Endothelial cell of hepatic sinusoid (primary cell): ENCODE measurements at regions not wholly inside any gene's neighbourhood (a gene's known extent, or its start where the extent isn't known, plus 50 kb on each side); places are given as distances from the start of the nearest gene placed in this dataset.
"Not testable (repeated sequence)": the region's sequence is repeated elsewhere in the genome, so short reads cannot be mapped to it uniquely, and the experiment has no call there.

ENCODE experiments used
- in situ Hi-C: cut with HindIII; loops from 2 replicates; pipeline ENCODE4 v1.10.0; 2017; ENCODE audit warnings: low sequenced_read_pairs

DNA sequence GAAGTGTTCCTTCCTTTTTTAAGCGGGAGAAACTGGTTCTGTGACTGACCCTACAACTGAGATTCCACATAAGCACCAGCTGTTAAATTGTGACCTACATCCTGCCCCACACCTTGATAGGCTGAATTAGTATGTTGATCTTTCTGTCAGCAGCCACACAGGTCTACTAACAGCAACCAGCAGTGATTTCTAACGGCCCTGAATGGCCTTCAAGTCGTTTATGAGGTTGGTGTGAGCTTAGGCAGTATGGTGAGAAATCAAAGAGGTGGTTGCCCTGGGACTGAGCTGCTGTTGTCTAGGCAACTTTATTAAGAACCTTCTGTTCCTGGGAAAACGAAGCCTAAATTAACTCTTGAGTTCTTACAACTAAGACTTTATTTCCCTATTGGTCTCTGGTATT, 197.2 kb upstream of the FSHR start:
- in situ Hi-C loops = no loop called here

DNA sequence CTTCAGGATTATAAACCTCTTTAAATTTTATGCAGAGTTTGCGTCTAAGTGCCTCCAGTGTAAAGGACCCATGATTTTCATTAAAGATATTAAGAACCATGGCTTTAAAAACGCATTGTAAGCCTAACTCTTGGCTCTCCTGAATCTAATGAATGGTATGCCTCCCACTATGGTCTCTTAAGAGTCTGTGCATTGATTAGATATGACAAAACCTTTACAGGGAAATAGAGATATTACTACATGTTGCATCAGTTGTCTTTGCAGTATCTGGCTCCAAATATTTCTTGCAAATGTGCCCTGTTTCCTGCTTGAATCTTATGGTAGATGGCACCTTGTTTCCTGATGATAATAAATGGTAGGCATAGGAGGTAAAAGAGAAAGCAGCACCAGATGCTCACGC, 189.3 kb upstream of the FSHR start:
- in situ Hi-C loops = no loop called here

DNA sequence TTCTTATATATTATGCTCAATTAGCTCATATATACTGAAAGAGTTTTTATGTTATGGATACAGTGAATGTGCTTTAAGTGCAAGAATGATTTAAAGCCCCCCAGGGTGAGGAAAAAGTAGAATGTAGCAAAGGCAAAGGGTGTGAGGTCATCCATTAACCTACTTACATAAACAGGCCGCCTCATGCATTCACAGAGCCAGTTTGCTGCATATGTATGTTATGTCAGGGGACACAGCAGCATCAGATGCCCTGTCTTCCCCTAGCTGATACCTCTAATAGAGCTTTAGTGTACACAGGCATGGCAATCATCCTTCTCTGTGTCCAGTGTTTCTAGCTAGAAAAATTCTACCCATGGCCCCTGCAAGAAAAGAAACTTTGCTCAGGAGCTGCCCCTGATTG, 187.8 kb upstream of the FSHR start:
- in situ Hi-C loops = no loop called here

DNA sequence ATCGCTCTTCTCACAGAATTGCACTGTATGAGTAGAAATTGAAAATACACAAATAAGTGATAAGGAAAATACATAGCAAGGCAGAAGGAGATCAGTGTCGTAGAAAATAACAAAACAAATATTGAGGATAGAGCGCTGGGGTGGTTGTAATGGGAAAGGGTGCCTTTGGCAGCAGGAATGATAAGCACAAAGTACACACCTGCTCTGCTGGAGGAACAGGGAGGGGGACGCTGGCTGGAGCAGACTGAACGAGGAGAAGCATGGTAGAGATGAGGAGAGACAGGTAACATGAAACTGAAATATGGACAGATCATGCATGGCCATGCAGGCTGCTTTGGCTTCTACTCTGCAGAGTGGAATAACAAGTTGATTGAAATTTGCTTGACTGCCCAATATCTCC, 181.2 kb upstream of the FSHR start:
- in situ Hi-C loops = no loop called here

DNA sequence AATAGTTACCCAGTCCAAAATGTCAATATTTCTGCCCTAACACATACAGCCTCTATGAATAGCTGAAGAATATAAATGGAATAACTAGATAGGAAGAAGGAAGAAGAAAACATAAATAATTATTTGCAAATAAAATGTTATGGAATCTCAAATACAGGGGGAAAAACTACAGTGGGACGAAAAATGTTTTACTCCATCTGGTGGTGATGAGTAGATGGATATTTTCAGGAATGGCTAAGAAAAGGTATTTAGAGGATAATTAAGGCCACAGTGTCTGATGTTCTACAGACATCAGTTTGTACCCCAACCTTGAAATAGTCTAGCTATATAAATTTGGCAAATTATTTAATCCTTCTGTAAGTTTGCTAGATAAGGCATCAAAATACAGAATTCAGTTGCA, 178.1 kb upstream of the FSHR start:
- in situ Hi-C loops = no loop called here

DNA sequence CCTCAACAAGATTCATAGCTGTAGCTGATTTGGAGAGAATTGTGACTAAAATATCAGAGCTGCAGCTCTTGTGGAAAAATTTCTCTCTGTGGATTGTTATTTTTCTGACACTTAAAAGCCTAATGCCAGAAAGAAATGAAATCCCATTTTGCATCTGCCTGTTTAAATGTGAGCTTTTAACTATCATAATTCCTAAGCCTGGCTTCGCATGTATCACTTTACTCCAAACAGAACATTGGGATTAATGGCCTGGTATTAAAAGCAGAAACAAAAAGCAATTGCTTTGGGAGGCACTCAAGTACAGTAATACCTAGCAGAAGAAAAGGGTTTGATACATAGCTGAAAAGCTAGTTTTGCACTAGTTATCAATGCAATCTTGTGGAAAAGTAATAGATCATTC, 164.2 kb upstream of the FSHR start:
- in situ Hi-C loops = no loop called here

DNA sequence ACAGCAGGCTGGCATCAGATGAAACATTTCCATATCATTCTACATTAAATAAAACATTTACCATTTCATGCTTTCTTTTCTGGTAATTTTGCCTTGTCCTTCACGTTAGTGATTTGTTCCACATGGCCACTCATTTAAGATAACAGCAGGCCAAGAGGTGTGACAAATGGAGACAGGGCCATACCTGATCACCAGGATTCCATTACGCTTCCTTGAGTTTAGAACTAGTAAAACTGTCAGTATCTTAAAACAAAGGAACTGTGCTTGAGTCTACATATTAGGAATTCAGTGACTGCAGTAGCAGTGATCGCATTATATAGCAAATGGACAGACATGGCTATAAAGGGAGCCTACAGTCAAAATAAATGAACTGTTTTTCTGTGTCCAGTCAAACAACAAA, 155.1 kb upstream of the FSHR start:
- in situ Hi-C loops = no loop called here

DNA sequence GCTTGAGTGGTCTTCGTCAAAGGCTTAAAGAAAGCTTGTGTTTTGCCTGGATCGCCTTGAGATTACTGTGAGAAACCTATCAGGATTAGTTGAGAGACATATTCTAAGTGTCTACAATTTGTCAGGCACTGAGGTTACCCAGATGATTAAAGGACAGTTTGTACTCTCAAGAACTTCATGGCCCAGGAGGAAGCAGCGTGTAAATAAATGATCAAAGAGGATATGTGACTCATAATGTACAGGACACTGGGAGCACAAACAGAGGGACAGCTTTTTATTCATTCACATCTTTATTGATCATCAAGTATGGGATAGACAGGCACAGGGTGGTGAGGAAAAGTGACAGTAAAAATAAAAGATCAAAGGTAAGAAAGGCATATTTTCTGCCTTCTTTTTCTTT, 152.6 kb upstream of the FSHR start:
- in situ Hi-C loops = no loop called here

DNA sequence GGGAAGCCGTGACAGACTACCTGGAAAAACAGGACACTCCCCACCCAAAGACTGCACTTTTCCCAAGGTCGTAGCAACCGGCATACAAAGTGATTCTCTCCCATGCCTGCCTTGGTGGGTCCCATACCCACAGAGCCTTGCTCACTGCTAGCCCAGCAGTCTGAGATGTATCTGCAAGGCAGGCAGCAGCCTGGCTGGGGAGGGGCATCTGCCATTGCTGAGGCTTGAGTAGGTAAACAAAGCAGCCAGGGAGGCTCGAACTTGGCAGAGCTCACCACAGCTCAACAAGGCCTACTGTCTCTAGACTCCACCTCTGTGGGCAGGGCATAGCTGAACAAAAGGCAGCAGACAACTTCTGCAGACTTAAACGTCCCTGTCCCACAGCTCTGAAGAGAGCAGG, 144.4 kb upstream of the FSHR start:
- in situ Hi-C loops = not testable (repeated sequence)

DNA sequence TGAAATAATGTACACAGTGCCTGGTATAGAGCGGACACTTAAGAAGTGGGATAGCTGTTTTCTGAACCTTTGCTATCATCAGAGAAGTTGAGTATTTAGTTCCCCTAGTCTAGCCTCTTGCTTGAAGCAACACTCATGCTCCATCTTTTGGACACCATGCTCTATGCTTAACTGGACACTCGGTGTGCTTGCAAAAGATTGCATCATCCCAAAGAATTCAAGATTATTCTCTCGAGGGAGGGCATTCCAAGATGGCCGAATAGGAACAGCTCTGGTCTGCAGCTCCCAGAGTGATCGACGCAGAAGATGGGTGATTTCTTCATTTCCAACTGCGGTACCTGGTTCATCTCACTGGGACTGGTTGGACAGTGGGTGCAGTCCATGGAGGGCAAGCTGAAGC, 143.9 kb upstream of the FSHR start:
- in situ Hi-C loops = no loop called here

DNA sequence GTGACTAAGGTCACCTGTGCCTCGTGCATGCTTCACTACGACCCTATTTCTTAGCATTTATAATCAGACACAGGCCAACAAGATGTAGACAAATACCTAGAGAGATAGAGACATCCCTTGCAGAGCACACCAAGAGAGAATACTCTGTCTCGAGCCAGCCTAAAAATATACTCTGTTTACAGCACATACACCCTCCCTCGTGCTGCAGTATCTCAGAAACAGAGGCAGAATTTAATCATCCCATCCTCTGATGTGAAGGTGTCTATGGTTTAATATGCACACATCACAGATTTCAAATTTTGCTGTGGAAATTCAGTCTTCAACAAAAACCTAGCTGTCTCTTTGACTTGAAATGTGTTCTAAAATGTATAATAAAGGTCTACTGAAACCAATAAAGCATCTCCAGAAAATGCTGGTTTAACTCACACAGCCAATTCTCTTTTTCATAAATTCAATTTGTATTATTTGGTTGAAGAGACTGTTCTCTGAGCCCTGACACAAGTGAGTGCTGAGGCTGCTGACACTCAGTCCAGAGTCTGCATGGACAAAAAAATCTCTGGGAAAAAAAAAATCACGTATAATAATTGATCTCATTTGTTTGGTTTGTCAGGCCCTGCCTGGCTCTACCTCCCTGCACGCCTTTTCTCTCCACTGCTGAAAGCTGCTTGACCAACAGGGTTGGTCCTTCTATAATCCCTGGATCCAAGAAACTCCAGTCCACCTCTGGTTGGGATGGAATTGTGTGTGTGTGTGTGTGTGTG, 142.0 kb upstream of the FSHR start:
- in situ Hi-C loops = no loop called here

DNA sequence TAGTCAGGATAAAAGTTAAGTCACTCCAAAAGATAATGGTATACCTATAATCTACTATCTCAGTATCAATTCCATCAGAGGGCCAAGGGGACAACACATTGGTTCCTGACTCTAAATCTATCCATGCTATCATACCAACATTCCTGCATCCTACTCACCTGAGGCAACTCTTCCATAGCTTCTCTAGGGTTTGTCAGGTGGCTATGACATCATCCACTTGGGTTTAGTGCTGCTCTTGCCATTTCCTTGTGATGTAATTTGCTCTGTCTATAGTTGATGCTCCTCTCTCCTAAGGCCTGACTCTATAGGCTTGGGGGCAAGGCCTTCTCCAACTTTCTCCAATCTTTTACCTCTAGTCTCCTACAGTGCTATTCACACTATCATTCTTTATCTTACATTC, 139.9 kb upstream of the FSHR start:
- in situ Hi-C loops = no loop called here

DNA sequence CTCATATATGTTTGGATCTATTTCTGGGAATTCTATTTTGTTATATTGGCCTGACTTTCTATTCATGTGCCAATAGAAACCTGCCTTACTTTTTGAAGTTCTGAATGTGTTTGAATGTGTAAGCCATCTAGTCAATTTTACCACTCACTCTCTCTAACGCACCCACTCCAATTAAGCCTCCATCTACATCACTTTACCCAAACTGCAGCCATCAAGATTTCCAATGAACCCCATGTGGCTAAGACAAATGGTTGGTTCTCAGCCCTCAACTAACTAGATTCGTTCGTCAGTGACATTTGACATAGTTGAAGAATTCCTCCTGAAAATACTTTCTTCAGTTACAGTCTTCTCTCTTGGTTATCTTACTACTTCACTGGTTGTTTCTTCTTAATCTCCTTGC, 137.3 kb upstream of the FSHR start:
- in situ Hi-C loops = no loop called here

DNA sequence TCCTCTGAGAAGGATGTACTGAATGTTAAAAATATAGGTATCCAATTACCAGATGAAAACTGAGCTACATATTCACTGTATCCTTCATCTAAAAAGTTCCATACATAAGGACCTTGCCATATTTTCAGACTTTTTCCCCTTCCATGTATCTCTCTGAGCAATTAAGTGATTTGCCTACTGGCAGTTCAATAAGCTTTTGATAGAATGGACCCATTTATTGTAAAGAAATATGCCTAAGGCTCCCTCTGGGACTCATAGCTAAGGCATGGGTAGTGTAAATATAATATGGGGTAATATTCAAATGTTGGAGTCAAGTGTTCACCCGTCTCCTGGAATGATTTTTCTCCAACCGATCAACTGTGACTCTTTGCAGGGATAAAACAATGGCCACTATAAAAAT, 135.4 kb upstream of the FSHR start:
- in situ Hi-C loops = no loop called here

DNA sequence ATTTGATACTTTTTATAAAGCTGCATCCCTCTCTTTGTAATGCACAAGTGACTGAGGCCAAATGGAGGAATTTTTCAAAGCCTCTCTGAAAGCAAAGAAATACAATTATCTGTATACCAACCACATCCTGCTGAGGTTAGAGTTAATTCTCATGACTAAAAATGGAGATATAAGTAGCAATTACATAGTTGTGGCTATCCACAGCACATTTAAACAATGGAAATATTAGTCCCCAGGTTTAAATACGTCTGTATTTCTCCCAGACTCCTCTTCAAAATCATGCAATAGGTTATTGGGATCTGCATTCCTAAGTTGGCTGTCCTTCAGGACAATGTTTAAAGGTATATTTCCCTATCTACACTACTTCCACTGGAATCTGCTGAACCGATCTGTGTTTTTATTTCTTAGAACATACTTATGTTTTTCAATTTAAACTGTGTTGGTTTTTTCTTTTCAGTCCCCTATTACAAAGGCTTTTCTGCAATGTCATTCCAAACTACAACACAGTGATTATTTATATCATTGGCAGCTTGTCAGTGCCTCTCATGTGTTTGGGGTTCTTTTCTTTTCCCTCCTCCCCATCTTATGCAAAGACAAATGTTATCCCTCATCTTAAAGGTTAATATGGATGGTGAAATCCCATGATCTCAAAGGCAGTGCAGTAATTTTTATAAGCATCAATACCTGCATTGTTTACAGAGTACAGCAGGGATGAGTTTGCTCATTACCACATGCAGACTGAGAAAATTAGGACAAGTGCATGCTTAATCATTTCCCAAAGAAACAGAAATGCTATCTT, 134.8 kb upstream of the FSHR start:
- in situ Hi-C loops = no loop called here

DNA sequence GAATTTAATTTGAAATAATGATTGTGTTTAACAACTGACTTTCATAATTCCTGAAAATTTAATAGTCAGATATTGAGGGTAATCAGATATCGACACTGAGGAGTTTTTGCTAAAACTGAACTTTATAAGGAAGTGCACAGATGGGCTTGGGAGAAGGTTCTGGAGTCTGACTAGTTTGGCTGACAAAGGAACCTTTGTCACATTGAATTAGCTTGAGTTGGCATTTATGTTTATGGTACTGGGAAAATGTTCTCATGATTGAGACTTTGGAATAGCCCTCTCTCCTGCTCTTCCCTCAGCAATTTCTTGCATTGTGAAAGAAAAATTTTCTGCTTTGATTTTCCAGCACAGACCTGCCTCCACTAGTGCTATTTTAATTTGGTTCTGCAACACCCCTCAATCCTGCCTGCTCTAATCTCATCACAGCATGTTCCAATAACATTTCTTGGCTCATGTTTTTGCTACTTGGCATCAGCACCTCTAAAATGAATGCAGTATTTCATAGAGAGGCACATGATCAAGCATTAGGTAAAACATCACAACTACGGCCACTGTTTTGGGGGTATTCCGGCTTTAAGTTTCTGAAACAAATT, 133.9 kb upstream of the FSHR start:
- in situ Hi-C loops = no loop called here

DNA sequence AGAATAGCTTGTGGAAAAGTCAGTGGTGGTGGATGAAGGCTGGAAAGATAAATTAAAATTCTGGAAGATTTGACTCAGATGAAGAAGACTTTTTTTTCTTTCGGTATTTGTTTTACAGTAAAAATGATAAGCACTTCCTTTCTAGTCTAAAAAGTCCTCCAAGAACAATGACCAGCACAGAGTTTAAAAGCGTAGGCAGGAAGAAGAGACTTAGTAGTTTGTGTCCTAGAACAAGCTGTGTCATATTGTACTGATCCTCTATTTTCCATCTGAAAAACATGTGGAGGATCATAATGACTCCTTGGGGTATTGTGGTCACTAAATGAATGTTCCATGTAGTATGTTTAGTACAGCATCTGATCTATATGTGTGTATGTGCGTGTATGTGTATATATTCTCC, 132.4 kb upstream of the FSHR start:
- in situ Hi-C loops = no loop called here

DNA sequence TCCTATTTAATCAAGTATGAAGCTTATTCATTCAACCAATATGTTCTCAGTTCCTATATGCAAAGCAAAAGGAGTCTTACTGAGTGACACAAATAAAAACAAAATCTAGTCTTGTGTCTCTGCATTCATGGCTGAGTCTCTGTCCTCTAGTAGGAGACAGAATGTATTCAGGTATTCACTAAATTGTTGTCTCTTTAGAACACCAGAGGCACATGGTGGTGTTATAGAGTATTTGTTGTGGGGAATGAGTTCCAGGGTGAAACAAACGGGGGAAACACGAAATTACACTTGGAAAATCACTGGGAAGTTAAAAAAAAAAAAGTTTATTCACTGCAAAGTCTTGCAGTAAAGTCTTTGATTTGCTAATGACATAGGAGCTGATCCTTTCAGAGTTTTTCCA, 131.7 kb upstream of the FSHR start:
- in situ Hi-C loops = no loop called here

DNA sequence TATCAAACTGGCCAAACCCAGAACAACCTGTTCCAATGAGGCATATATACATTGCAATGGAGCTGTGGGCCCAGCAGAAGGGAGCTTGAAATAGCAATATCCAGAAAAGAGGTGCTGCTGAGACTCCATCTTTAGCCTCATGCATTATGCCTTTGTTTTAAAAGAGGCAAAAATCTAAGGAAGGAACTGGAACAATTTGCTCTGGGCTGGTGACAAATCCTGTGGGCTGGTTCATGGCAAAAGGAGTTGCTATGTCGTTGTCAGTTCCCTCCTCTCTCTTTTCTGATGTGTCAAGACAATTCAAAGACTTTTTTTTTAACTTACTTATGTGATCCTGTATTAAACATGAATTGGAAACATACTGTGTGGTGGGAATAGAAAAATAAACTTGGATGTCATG, 124.2 kb upstream of the FSHR start:
- in situ Hi-C loops = no loop called here

DNA sequence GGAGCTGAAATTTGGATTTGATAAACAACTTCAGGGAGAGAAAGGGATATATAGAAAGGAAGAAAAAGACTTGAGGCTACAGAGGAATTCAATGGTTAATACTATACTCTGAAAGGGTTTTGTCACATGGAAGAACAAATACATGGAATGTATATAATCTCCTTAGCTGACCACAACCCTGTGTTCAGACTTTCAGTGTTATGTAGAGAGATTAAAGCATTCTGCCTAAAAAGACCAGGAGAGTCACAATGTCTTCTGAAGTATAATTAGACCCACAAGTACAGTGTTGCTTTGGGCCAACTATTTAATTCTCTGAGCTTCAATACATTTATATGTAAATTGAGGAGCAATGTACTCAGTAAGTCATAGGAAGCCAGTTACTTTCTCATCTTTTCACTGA, 123.8 kb upstream of the FSHR start:
- in situ Hi-C loops = no loop called here

DNA sequence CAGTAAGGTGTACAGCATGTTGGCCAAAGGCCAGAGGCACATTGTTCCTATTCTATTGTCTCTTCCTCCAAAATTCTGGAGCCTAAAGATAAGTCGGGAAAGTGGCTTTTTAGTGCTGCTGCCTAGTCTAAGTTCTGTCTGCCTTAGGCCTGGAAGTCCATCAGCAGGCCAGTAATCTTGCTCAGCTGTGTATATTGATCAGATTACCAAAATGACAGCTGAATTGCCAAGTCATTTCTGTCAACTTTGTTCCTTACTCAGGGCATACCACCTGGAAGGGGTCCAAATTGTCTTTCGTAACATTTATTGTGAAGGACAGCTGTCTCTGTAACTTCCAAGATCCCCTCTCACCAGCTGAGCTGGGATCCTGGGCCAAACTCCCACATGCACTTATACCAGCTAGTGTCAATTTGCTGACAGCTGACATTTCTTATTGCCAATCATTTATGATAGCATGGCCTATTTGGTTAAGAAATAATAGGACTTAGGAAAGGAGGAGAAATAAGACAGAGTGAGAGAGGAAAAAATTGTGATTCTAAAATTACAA, 116.8 kb upstream of the FSHR start:
- in situ Hi-C loops = no loop called here

DNA sequence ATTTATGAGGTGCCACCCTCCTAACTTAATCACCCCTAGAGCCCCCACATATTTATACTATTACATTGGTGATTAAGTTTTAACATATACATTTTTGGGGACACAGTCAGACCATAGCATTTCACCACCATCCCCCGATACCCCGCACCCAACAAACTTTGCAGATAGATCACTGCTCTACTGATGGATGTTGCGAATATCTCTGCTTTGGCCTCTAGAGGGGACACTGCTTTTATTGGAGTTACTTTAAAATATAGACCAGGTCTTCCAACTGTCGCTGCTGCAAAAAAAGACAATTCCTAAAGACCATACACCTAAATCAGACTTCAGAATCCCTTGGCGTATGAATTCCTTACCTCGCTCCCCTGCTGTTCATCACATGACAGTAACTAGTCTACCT, 115.8 kb upstream of the FSHR start:
- in situ Hi-C loops = no loop called here
